Hepatocyte (in vitro differentiated cells): ENCODE measurements at regions not wholly inside any gene's neighbourhood (a gene's known extent, or its start where the extent isn't known, plus 50 kb on each side); places are given as distances from the start of the nearest gene placed in this dataset.

Experiments
- EZH2 ChIP-seq: fragments of 200-600 bp; sonication (generic); IDR thresholded peaks from 2 replicates; pipeline ENCODE4 v1.6.1; 2016; ENCODE audit warnings: antibody characterized with exemption, mild to moderate bottlenecking, borderline replicate concordance
- EZH2phosphoT487 ChIP-seq: fragments of 200-600 bp; sonication (generic); IDR thresholded peaks from one replicate; pipeline ENCODE4 v1.6.1; 2018; ENCODE audit warnings: antibody characterized with exemption, mild to moderate bottlenecking, low read depth, moderate library complexity; ENCODE audit not compliant: unreplicated experiment, severe bottlenecking

- TF ChIP-seq EZH2phosphoT487 (no peak), EZH2 (no peak)
These were observed 563.0 kb downstream of the RERGL start for GRCh38 chr12:17527021-17527420.
